ENCODE measurements at regions not wholly inside any gene's neighbourhood (a gene's known extent, or its start where the extent isn't known, plus 50 kb on each side); places are given as distances from the start of the nearest gene placed in this dataset.

GRCh38 chr14:85416771-85417170 lies 113.2 kb upstream of the FLRT2 start:
- DNase-seq (ENCODE audit: low spot score) (no peak), ATAC-seq (no peak)
- no peak for TF ChIP-seq IRF1 (CRISPR knock-in tag; IDR thresholded peaks at IDR 0.05)
- no peak for TF ChIP-seq ETV6 (CRISPR knock-in tag; IDR thresholded peaks at IDR 0.05)
- TF ChIP-seq, protein P1, sequence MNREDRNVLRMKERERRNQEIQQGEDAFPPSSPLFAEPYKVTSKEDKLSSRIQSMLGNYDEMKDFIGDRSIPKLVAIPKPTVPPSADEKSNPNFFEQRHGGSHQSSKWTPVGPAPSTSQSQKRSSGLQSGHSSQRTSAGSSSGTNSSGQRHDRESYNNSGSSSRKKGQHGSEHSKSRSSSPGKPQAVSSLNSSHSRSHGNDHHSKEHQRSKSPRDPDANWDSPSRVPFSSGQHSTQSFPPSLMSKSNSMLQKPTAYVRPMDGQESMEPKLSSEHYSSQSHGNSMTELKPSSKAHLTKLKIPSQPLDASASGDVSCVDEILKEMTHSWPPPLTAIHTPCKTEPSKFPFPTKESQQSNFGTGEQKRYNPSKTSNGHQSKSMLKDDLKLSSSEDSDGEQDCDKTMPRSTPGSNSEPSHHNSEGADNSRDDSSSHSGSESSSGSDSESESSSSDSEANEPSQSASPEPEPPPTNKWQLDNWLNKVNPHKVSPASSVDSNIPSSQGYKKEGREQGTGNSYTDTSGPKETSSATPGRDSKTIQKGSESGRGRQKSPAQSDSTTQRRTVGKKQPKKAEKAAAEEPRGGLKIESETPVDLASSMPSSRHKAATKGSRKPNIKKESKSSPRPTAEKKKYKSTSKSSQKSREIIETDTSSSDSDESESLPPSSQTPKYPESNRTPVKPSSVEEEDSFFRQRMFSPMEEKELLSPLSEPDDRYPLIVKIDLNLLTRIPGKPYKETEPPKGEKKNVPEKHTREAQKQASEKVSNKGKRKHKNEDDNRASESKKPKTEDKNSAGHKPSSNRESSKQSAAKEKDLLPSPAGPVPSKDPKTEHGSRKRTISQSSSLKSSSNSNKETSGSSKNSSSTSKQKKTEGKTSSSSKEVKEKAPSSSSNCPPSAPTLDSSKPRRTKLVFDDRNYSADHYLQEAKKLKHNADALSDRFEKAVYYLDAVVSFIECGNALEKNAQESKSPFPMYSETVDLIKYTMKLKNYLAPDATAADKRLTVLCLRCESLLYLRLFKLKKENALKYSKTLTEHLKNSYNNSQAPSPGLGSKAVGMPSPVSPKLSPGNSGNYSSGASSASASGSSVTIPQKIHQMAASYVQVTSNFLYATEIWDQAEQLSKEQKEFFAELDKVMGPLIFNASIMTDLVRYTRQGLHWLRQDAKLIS (CRISPR knock-in tag; IDR thresholded peaks at IDR 0.05; ENCODE audit: borderline replicate concordance) = no peak
- no peak for TF ChIP-seq GABPB1 (CRISPR knock-in tag; IDR thresholded peaks at IDR 0.05)
- no peak for TF ChIP-seq AR (CRISPR knock-in tag; IDR thresholded peaks at IDR 0.05)
- no peak for TF ChIP-seq E2F5 (CRISPR knock-in tag; IDR thresholded peaks at IDR 0.05)
- no peak for TF ChIP-seq FOXP1 (CRISPR knock-in tag; IDR thresholded peaks at IDR 0.05; ENCODE audit: borderline replicate concordance)
- TF ChIP-seq ZNF416 (CRISPR knock-in tag; IDR thresholded peaks at IDR 0.05) = no peak
- TF ChIP-seq RORB (CRISPR knock-in tag; IDR thresholded peaks at IDR 0.05) = no peak
- TF ChIP-seq MXD4 (CRISPR knock-in tag; IDR thresholded peaks at IDR 0.05; ENCODE audit: borderline replicate concordance) = no peak
- TF ChIP-seq EMX1 (CRISPR knock-in tag; IDR thresholded peaks at IDR 0.05) = no peak
- TF ChIP-seq, protein P2, sequence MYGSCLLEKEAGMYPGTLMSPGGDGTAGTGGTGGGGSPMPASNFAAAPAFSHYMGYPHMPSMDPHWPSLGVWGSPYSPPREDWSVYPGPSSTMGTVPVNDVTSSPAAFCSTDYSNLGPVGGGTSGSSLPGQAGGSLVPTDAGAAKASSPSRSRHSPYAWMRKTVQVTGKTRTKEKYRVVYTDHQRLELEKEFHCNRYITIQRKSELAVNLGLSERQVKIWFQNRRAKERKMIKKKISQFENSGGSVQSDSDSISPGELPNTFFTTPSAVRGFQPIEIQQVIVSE (CRISPR knock-in tag; IDR thresholded peaks at IDR 0.05; ENCODE audit: borderline replicate concordance) = no peak
- TF ChIP-seq NR3C1 (CRISPR knock-in tag; conservative IDR thresholded peaks at IDR 0.05; ENCODE audit: low read depth) = no peak
- TF ChIP-seq ZNF396 (CRISPR knock-in tag; IDR thresholded peaks at IDR 0.05; ENCODE audit: borderline replicate concordance) = no peak
- TF ChIP-seq, protein P3, sequence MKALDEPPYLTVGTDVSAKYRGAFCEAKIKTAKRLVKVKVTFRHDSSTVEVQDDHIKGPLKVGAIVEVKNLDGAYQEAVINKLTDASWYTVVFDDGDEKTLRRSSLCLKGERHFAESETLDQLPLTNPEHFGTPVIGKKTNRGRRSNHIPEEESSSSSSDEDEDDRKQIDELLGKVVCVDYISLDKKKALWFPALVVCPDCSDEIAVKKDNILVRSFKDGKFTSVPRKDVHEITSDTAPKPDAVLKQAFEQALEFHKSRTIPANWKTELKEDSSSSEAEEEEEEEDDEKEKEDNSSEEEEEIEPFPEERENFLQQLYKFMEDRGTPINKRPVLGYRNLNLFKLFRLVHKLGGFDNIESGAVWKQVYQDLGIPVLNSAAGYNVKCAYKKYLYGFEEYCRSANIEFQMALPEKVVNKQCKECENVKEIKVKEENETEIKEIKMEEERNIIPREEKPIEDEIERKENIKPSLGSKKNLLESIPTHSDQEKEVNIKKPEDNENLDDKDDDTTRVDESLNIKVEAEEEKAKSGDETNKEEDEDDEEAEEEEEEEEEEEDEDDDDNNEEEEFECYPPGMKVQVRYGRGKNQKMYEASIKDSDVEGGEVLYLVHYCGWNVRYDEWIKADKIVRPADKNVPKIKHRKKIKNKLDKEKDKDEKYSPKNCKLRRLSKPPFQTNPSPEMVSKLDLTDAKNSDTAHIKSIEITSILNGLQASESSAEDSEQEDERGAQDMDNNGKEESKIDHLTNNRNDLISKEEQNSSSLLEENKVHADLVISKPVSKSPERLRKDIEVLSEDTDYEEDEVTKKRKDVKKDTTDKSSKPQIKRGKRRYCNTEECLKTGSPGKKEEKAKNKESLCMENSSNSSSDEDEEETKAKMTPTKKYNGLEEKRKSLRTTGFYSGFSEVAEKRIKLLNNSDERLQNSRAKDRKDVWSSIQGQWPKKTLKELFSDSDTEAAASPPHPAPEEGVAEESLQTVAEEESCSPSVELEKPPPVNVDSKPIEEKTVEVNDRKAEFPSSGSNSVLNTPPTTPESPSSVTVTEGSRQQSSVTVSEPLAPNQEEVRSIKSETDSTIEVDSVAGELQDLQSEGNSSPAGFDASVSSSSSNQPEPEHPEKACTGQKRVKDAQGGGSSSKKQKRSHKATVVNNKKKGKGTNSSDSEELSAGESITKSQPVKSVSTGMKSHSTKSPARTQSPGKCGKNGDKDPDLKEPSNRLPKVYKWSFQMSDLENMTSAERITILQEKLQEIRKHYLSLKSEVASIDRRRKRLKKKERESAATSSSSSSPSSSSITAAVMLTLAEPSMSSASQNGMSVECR (CRISPR knock-in tag; IDR thresholded peaks at IDR 0.05; ENCODE audit: borderline replicate concordance) = no peak
- no peak for TF ChIP-seq ZNF219 (CRISPR knock-in tag; IDR thresholded peaks at IDR 0.05; ENCODE audit: borderline replicate concordance)
- no peaks in the 10 kb centered on the region for H3K36me3 Mint-ChIP-seq
- POLR2A ChIA-PET = no interaction called here
- no peak overlapping the region for H3K4me3 Mint-ChIP-seq
- no peaks in the 10 kb centered on the region for H3K4me1 Mint-ChIP-seq
- H3K27me3 Mint-ChIP-seq (ENCODE audit: low read depth) = no peaks in the 10 kb centered on the region
- no peak overlapping the region for H3K27ac Mint-ChIP-seq
- CTCF ChIA-PET = no interaction called here
- H3K9me3 Mint-ChIP-seq = no peaks in the 10 kb centered on the region

Data from WTC11 (cell line).